Erythroblast (primary cell): ENCODE measurements at regions not wholly inside any gene's neighbourhood (a gene's known extent, or its start where the extent isn't known, plus 50 kb on each side); places are given as distances from the start of the nearest gene placed in this dataset.
"Not testable (repeated sequence)": the region's sequence is repeated elsewhere in the genome, so short reads cannot be mapped to it uniquely, and the experiment has no call there.

Experiments used
- DNase-seq, 2 experiments: peaks; one replicate each; lab custom pipeline; 2025; lab: John Stamatoyannopoulos, UW
- GATA1 ChIP-seq: IDR thresholded peaks from 2 replicates; pipeline ENCODE4 v1.6.1; 2011; ENCODE audit warnings: low read depth, mild to moderate bottlenecking, control low read depth, low read length, moderate library complexity
- POLR2A ChIP-seq: IDR thresholded peaks from 2 replicates; pipeline ENCODE4 v1.6.1; 2011; ENCODE audit warnings: mild to moderate bottlenecking, low read length

GRCh38 chr13:53250272-53250875 lies 221.8 kb downstream of the OLFM4 start:
- TF ChIP-seq POLR2A (no peak), GATA1 (no peak)
- DNase-seq: peak; percentile 72 to 82

GRCh38 chr13:53250977-53251376 lies 222.4 kb downstream of the OLFM4 start:
- TF ChIP-seq POLR2A (no peak), GATA1 (no peak)
- no peak for DNase-seq

DNA sequence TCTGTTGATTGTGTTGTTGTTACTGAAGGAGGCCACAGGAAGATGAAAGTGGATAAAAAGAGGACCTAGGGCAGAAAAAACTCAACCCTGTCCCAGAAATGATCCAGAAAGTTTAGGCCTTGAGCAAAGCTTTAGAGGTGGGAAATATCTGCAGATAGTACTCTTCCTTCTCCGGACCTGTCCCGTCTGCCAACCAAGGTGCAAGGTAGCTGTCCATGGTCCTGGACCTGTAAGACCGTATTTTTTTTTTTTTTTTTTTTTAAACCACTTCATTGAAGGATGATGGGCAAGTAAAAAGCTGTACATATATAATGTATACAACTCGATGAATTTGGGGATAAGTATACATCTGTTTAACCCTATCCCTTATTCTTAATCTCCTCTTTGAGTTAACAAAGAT lies 225.9 kb downstream of the OLFM4 start:
- DNase-seq: peak; percentile 11 to 21

DNA sequence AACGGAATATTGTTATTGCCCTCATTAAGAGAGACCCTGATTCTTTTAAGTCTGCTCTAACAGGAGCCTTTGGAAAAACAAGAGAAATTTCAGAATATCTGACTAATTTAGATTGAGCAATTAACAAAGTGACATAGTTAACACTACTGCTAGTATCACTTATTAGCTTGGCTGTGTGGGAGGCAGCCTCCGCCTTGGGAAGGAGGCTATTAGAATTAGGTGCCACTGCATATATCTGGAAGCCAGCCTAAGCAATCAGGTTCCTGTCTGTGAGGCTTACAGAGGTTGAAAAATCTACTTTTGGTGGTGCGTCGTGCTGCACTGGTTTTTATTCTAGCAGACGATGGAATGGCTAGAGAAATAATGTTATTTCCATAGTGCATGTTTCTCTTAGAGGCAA lies 227.2 kb downstream of the OLFM4 start:
- no peak for DNase-seq

More for the DNA sequence above, 225.9 kb downstream of the OLFM4 start:
- TF ChIP-seq GATA1: no peak
- no peak for TF ChIP-seq POLR2A

GRCh38 chr13:53260594-53260993 lies 232.0 kb downstream of the OLFM4 start:
- no peak for TF ChIP-seq GATA1
- no peak for TF ChIP-seq POLR2A

More for the DNA sequence above, 227.2 kb downstream of the OLFM4 start:
- TF ChIP-seq GATA1 (no peak), POLR2A (no peak)

GRCh38 chr13:53264751-53265385 lies 236.3 kb downstream of the OLFM4 start:
- no peak for DNase-seq
- no peak for TF ChIP-seq POLR2A
- TF ChIP-seq GATA1: no peak

More at GRCh38 chr13:53260594-53260993, 232.0 kb downstream of the OLFM4 start:
- DNase-seq: no peak

- TF ChIP-seq POLR2A (no peak), GATA1 (no peak)
- no peak for DNase-seq
Observed at GRCh38 chr13:53266757-53267156, 238.1 kb downstream of the OLFM4 start.

DNA sequence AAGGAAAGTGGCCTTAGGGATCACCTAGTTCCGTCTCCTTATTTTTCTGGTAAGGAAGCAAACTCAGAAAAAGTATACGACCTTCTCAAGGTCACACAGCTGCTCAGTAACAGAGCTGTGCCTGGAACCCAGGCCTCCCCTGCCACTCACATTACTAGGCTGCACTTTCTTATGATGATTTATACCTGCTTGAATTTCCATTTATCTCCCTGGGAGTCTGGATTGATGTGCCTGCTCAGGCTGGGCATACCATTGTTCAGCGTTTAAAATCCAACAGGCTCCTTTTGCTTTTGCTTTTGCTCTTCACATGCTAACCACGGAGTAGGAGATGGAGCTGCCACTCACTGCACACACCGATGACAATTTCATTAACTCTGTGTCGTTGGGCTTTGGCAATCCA lies 241.0 kb downstream of the OLFM4 start:
- TF ChIP-seq POLR2A: no peak
- TF ChIP-seq GATA1: no peak
- DNase-seq: no peak

DNA sequence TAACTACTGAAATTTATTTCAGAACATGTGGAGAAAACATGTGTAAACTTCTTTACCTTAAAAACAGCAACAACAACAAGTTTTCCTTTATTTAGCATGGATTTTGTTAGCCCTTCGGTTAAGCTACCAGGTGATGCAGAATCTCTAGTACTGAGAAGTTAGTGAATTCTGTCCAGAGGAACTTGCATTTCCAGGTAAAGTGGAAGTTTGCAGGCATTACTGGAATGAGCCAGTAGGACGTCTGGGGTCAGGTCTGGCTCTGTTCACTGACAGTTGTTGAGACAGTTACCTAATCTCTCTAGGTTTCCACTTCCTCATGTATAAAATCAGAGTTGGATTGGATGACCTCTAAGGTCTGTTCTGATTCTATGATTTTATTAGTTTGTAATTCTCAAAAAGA lies 244.3 kb downstream of the OLFM4 start:
- DNase-seq: no peak
- no peak for TF ChIP-seq POLR2A
- TF ChIP-seq GATA1: no peak

DNA sequence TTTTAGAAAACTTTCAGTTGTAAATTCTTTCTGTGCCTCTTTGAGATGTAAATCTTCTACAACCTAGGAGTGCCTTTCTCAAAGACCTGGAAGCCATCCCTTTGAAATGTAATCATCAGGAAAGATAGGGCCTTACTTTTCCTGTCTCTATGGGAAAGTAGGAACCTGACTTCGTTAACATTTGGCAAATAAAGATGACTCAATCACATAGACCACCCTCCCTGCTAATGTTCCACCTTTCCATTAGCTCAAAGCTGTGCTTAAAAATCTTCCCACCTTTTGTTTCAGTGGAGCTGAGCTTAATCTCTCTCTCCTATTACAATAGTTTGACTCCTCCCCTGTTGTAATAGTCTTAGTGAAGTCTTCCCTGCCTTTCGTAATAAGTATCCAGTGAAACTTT lies 247.7 kb downstream of the OLFM4 start:
- TF ChIP-seq GATA1 (no peak), POLR2A (no peak)
- DNase-seq: no peak

GRCh38 chr13:53281677-53282076 lies 253.1 kb downstream of the OLFM4 start:
- TF ChIP-seq POLR2A (no peak), GATA1 (no peak)
- DNase-seq: no peak

- no peak for TF ChIP-seq POLR2A
- no peak for TF ChIP-seq GATA1
- no peak for DNase-seq
Observed at GRCh38 chr13:53285896-53286430, 257.4 kb downstream of the OLFM4 start.

DNA sequence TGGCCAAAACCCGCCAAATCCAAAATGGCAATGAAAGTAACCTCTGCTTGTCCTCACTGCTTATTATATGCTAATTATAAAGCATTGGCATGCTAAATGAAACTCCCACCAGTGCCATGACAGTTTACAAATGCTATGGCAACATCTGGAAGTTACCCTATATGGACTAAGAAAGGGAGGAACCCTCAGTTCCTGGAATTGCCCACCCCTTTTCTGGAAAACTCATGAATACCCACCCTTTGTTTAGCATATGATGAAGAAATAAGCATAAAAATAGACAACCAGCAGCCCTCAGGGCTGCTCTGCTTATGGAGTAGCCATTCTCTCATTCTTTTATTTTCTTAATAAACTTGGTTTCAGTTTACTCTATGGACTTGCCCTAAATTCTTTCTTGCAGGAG lies 269.8 kb downstream of the OLFM4 start:
- DNase-seq: no peak
- TF ChIP-seq POLR2A: no peak
- TF ChIP-seq GATA1: no peak

DNA sequence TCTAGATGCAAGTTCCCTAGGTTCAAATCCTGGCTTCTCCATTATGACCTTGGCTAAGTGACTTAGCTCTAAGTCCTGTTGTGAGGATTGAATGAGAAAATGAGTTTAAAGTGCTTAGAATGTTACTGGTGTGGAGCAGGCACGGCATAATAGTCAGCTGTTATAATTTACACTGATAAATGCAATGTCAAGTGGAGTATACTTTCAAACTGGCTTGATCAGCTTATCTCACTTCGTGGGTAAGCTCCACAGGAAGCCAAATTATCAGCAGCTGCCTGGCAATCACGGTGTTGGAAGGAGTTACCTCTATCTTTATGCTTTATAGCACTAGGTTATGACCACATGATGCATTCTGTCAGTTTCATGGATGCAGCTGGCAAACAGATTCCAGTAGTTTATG lies 272.8 kb downstream of the OLFM4 start:
- DNase-seq: no peak

GRCh38 chr13:53305419-53305818 lies 276.8 kb downstream of the OLFM4 start:
- DNase-seq: not testable (repeated sequence)

More for the DNA sequence above, 272.8 kb downstream of the OLFM4 start:
- TF ChIP-seq POLR2A: no peak
